GM19351 (cell line): ENCODE measurements at regions not wholly inside any gene's neighbourhood (a gene's known extent, or its start where the extent isn't known, plus 50 kb on each side); places are given as distances from the start of the nearest gene placed in this dataset.

Experiments used
- ATAC-seq: cut with Tn5 transposase; IDR thresholded peaks from one replicate; pipeline ENCODE4 v1.9.1; 2021; ENCODE audit warnings: mild to moderate bottlenecking, moderate library complexity; ENCODE audit not compliant: unreplicated experiment

DNA sequence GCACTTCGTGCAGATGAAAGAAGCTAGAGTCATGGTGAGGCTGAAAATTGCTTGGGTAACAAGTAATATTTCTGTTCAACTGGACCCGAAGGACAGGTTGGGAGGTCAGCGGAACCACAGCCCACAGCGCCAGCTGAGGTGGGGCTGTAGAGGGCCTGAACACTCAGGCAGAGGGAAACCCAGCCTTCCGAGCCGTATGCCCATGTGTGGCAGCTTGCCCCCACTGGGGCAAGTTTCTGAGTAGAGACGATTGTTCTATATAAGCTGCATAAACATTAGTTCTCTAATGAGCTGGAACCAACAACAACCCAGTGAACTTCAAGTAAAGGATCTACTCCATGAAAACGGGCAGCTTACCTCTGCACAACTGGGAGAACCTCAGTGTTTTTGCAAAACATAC, 58.4 kb upstream of the TNS3 start:
- no peak for ATAC-seq

DNA sequence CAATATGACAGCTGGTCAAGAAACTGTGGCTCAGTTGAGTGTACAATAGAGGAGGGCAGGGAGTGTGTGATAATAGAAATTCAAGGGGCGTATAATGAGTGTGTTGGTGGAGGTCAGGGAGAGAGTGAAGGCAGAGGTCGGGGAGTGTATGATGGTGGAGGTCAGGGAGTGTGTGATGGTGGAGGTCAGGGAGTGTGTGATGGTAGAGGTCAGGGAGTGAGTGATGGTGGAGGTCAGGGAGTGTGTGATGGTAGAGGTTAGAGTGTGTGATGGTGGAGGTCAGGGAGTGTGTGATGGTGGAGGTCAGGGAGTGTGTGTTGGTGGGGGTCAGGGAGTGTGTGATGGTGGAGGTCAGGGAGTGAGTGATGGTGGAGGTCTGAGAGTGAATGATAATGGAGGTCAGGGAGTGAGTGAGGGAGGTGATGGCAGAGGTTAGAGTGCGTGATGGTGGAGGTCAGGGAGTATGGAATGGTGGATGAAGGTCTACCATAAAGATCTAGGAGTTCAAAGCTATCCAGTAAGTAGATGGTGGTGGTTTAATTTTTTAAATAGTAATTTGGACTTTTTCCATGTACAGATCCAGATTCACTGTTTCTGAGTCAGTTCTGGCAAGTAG, 57.7 kb upstream of the TNS3 start:
- ATAC-seq = no peak

DNA sequence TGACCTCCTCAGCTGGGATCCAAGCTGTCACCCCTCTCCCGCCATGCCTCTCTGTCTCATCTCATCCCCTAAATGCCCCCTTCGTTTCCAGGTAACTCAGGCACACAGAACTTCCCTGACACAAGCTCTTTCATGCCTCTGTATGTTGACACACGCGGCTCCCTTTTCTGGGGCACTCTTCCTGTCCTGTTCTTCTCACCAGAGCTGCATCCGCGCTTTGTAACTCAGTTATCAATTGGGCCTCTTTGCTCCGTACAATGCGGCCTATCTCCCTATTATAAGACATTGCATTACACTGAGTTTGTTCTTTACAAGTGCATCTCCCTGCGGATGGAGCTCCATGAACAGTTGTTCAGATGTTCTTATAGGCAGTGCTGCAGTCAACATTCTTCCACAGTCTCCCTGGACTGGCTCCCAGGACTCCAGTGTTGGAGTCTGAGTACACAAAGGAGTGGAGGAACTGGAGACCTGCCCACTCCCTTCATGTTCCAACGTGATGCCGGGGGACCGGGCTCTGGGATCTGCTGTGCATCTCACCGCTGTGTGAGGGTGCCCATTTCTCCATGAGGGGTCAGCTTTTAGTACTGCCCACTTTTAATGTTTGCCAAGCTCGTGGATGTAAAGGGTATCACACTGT, 56.9 kb upstream of the TNS3 start:
- no peak for ATAC-seq

GRCh38 chr7:47636433-47637175, 54.7 kb upstream of the TNS3 start:
- ATAC-seq = no peak

DNA sequence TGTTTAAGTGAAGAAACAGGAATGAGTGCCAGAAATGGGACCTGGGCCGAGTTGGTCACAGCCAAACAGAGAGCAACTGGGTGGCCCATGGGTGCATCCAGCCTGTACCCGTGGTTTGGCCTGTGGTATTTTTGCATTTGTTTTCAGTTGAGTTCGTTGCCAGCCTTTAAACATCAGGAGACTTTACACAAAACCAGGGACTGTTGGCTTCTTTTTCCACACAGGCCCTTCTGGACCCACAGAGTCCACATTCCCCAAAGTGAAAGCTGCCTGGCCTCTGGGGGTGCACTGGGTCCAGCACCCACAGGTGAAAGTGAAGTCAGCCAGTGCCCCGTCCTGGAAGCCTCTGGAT, 54.1 kb upstream of the TNS3 start:
- ATAC-seq = no peak

- ATAC-seq = no peak
Measured at GRCh38 chr7:47635091-47636080, 53.5 kb upstream of the TNS3 start.

DNA sequence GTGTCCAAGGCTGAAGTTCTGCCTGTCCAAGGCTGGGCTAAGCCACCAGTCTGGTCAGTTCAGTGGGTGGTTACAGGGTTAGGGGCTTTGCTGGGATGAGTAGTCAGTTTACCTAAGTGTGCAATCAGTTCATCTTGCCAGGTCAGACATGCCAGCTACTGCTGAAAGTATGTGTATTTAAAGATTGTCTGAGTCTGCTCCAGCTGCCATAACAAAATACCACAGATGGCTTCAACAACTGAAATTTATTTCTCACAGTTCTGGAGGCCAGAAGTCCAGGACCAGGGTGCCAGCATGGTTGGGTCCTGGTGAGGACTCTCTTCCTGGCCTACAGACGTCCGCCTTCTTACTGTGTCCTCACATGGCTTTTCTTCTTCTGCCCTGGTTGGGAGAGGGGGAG, 52.4 kb upstream of the TNS3 start:
- ATAC-seq = no peak

- no peak for ATAC-seq
Measured at GRCh38 chr7:47633134-47633533, 51.2 kb upstream of the TNS3 start.
